SU-DHL-6 (cell line): ENCODE measurements at regions not wholly inside any gene's neighbourhood (a gene's known extent, or its start where the extent isn't known, plus 50 kb on each side); places are given as distances from the start of the nearest gene placed in this dataset.

Experiments
- CTCF ChIP-seq: fragments of 200-600 bp; sonication (generic); IDR thresholded peaks from one replicate; pipeline ENCODE4 v1.5.1; 2017; ENCODE audit warnings: antibody characterized with exemption, mild to moderate bottlenecking, low read length, moderate library complexity; ENCODE audit not compliant: insufficient read depth, poor library complexity, severe bottlenecking
- EZH2phosphoT487 ChIP-seq: fragments of 200-600 bp; sonication (generic), shearing (Covaris generic); conservative IDR thresholded peaks from 2 replicates; pipeline ENCODE4 v1.6.1; 2018; ENCODE audit warnings: mild to moderate bottlenecking, antibody characterized with exemption, low read length, moderate library complexity, mixed read lengths

- TF ChIP-seq CTCF (no peak), EZH2phosphoT487 (no peak)
Observed at GRCh38 chr5:93101661-93102060, 479.4 kb downstream of the NR2F1-AS1 start.
